Panc1 (cell line): ENCODE measurements at regions not wholly inside any gene's neighbourhood (a gene's known extent, or its start where the extent isn't known, plus 50 kb on each side); places are given as distances from the start of the nearest gene placed in this dataset.

ENCODE experiments used
- ATAC-seq: fragments of 200-7000 bp; cut with Tn5 transposase; 2 replicates; pipeline ENCODE4 v1.9.1; 2020; ENCODE audit warnings: mild to moderate bottlenecking, moderate library complexity
- BruUV-seq: library from RNA; stranded (reverse); fragments of 400-500 nt; replicated peaks from 2 replicates; lab custom pipeline; 2021; lab: Mats Ljungman, UMichigan
- CTCF ChIA-PET: fragments of 300-600 bp; sonication (Branson Sonifier 250); formaldehyde crosslinking; loops from one replicate; lab custom pipeline; 2022; ENCODE audit warnings: antibody characterized with exemption; lab: Charles Lee
- POLR2A ChIA-PET: fragments of 300-600 bp; sonication (Branson Sonifier 250); formaldehyde crosslinking; loops from one replicate; lab custom pipeline; 2022; ENCODE audit warnings: antibody characterized with exemption; lab: Charles Lee
- DNase-seq: peaks from one replicate; pipeline ENCODE4 v3.0.0-alpha.2; 2010; ENCODE audit warnings: low read depth, low spot score
- H3K27ac ChIP-seq: 2 replicates; pipeline ENCODE4 v1.5.1; 2011; ENCODE audit warnings: mild to moderate bottlenecking, low read length, inconsistent platforms
- H3K27me3 ChIP-seq: fragments of 200-500 bp; sonication (Bioruptor generic); 2 replicates; pipeline ENCODE4 v1.6.0; 2014; ENCODE audit warnings: low read length, inconsistent platforms; ENCODE audit not compliant: control insufficient read depth, insufficient read depth
- H3K36me3 ChIP-seq: fragments of 200-500 bp; sonication (Bioruptor generic); 2 replicates; pipeline ENCODE4 v1.5.1; 2014; ENCODE audit warnings: inconsistent platforms, mild to moderate bottlenecking, low read length, moderate library complexity; ENCODE audit not compliant: control insufficient read depth, insufficient read depth
- H3K4me1 ChIP-seq: 2 replicates; pipeline ENCODE4 v1.5.1; 2011; ENCODE audit warnings: inconsistent platforms, mild to moderate bottlenecking, low read length, moderate library complexity; ENCODE audit not compliant: control insufficient read depth, insufficient read depth
- H3K4me3 ChIP-seq, 2 experiments: 2 replicates each; pipeline ENCODE4 v1.5.1; 2011 to 2012; ENCODE audit warnings: low read depth in 2 of 2, low read length in 2 of 2, mild to moderate bottlenecking in 2 of 2, inconsistent platforms in 1 of 2, moderate library complexity in 1 of 2
- H3K9me3 ChIP-seq: fragments of 200-500 bp; sonication (Bioruptor generic); 2 replicates; pipeline ENCODE4 v1.5.1; 2014; ENCODE audit warnings: low read depth, mild to moderate bottlenecking, inconsistent platforms, low read length, moderate library complexity; ENCODE audit not compliant: control insufficient read depth, insufficient read depth
- CTCF ChIP-seq: fragments of 450-650 bp; IDR thresholded peaks from 2 replicates; pipeline ENCODE4 v1.5.1; 2017; ENCODE audit warnings: mild to moderate bottlenecking
- POLR2AphosphoS5 ChIP-seq: IDR thresholded peaks from 2 replicates; pipeline ENCODE4 v1.6.1; 2012; ENCODE audit warnings: mild to moderate bottlenecking, low read depth, low read length, moderate library complexity
- SIN3A ChIP-seq: IDR thresholded peaks from 2 replicates; pipeline ENCODE4 v1.6.1; 2012; ENCODE audit warnings: low read depth, mild to moderate bottlenecking, low read length, moderate library complexity, borderline replicate concordance; ENCODE audit not compliant: insufficient read depth
- TCF7L2 ChIP-seq: IDR thresholded peaks from 2 replicates; pipeline ENCODE4 v1.6.1; 2011; ENCODE audit warnings: mild to moderate bottlenecking, low read depth, low read length, inconsistent platforms
- in situ Hi-C: cut with HindIII; loops from 2 replicates; pipeline ENCODE4 v1.10.0; 2016; ENCODE audit warnings: low sequenced_read_pairs, low pct_unique_long_range_greater_than_20kb
- intact Hi-C: fragments of 100-400 bp; cut with micrococcal nuclease; formaldehyde crosslinking; loops from one replicate; pipeline ENCODE4 v1.10.0; 2022; ENCODE audit not compliant: unreplicated experiment
- TF ChIP-seq, protein P1 (sequence below), 2 experiments: IDR thresholded peaks; 2 replicates each; pipeline ENCODE4 v1.6.1; 2011 to 2012; ENCODE audit warnings: low read depth in 2 of 2, control low read depth in 1 of 2, low read length in 1 of 2, mild to moderate bottlenecking in 1 of 2, moderate library complexity in 1 of 2; ENCODE audit not compliant: insufficient read depth in 1 of 2

DNA sequence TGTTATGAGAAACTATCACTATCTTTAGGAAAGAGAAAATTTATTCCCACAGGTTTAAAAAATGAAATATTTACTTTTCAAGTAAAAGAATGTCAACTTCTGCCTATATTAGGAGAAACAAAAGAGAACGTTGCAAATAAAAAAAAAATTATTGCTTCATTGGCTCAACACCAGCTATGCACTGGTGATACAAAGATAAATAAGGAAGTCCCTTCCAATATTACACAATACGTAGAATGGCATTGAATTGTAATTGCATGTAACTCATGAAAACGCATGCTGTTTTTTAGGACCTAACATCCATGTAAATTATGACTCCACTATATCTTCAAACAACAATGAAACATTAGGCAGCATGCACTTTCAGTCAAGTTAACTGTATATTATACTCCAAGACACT, 56.4 kb upstream of the RERGL start:
- no peak for ATAC-seq
- TF ChIP-seq, protein P1, sequence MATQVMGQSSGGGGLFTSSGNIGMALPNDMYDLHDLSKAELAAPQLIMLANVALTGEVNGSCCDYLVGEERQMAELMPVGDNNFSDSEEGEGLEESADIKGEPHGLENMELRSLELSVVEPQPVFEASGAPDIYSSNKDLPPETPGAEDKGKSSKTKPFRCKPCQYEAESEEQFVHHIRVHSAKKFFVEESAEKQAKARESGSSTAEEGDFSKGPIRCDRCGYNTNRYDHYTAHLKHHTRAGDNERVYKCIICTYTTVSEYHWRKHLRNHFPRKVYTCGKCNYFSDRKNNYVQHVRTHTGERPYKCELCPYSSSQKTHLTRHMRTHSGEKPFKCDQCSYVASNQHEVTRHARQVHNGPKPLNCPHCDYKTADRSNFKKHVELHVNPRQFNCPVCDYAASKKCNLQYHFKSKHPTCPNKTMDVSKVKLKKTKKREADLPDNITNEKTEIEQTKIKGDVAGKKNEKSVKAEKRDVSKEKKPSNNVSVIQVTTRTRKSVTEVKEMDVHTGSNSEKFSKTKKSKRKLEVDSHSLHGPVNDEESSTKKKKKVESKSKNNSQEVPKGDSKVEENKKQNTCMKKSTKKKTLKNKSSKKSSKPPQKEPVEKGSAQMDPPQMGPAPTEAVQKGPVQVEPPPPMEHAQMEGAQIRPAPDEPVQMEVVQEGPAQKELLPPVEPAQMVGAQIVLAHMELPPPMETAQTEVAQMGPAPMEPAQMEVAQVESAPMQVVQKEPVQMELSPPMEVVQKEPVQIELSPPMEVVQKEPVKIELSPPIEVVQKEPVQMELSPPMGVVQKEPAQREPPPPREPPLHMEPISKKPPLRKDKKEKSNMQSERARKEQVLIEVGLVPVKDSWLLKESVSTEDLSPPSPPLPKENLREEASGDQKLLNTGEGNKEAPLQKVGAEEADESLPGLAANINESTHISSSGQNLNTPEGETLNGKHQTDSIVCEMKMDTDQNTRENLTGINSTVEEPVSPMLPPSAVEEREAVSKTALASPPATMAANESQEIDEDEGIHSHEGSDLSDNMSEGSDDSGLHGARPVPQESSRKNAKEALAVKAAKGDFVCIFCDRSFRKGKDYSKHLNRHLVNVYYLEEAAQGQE (IDR thresholded peaks at IDR 0.05; ENCODE audit: insufficient read depth in 1 of 2, low read depth in 2 of 2, low read length in 1 of 2), result no peak
- TF ChIP-seq POLR2AphosphoS5 (no peak), SIN3A (no peak), TCF7L2 (no peak), CTCF (no peak)
- intact Hi-C loops, result loop anchor here (10.0 kb wide), 1 partner anchor 178 kb away; no protein-coding TSS in a partner anchor
- CTCF ChIA-PET, result no interaction called here
- POLR2A ChIA-PET, result no interaction called here
- BruUV-seq, result no TSS peak
- H3K27me3 ChIP-seq, result no peaks in the 10 kb centered on the region
- no peak overlapping the region for H3K4me3 ChIP-seq
- in situ Hi-C loops, result no loop called here
- H3K27ac ChIP-seq, result no peak overlapping the region
- no peak for DNase-seq
- no peaks in the 10 kb centered on the region for H3K36me3 ChIP-seq
- H3K9me3 ChIP-seq, result no peaks in the 10 kb centered on the region
- H3K4me1 ChIP-seq, result no peaks in the 10 kb centered on the region; the same call in 1 of the 2 replicates

DNA sequence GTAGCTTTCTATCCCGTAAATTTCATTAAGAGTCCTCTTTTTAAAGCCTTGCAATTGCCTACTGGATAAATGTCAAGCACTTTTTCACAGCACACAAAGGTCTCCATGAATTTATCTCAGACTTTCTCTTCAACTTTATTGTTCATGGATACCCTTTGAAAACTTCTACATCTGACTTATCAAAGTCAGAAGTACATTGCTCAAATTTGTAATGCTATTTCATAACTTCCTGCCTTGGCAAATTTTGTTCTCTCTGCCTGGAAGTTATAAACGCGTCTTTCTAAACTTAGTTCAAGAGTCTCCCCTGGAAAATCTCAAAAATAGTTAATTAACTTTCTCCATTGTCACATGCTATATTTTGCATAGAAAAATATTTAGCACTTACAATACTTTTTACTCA, 55.9 kb upstream of the RERGL start:
- intact Hi-C loops (loop anchor here (10.0 kb wide), 1 partner anchor 179 kb away; no protein-coding TSS in a partner anchor), in situ Hi-C loops (no loop called here)
- Histone ChIP-seq H3K4me1 (no peaks in the 10 kb centered on the region; the same call in 1 of the 2 replicates), H3K9me3 (no peaks in the 10 kb centered on the region), H3K36me3 (no peaks in the 10 kb centered on the region), H3K27me3 (no peaks in the 10 kb centered on the region), H3K4me3 (no peak overlapping the region), H3K27ac (no peak overlapping the region)
- TF ChIP-seq, protein P1 (IDR thresholded peaks at IDR 0.05; ENCODE audit: insufficient read depth in 1 of 2, low read depth in 2 of 2, low read length in 1 of 2), result no peak
- TF ChIP-seq TCF7L2 (no peak), SIN3A (no peak), CTCF (no peak), POLR2AphosphoS5 (no peak)
- POLR2A ChIA-PET, result no interaction called here
- no TSS peak for BruUV-seq
- ATAC-seq, result no peak
- DNase-seq, result no peak
- CTCF ChIA-PET, result no interaction called here
